DND-41 (cell line): ENCODE measurements at regions not wholly inside any gene's neighbourhood (a gene's known extent, or its start where the extent isn't known, plus 50 kb on each side); places are given as distances from the start of the nearest gene placed in this dataset.

Experiments
- ATAC-seq: fragments of 200-7000 bp; cut with Tn5 transposase; 3 replicates; pipeline ENCODE4 v1.9.1; 2021; ENCODE audit warnings: low read depth; ENCODE audit not compliant: insufficient read depth
- DNase-seq: peaks from one replicate; pipeline ENCODE4 v3.0.0-alpha.2; 2020
- H2AFZ ChIP-seq: 2 replicates; pipeline ENCODE4 v1.6.0; 2012; ENCODE audit warnings: low read depth, low read length
- H3K27ac ChIP-seq: 2 replicates; pipeline ENCODE4 v1.5.1; 2012; ENCODE audit warnings: low read length, inconsistent platforms
- H3K27me3 ChIP-seq: fragments of 200-600 bp; sonication (generic); 2 replicates; pipeline ENCODE4 v1.6.0; 2012; ENCODE audit warnings: low read length, mild to moderate bottlenecking, inconsistent platforms; ENCODE audit not compliant: insufficient read depth, poor library complexity
- H3K36me3 ChIP-seq: 2 replicates; pipeline ENCODE4 v1.5.1; 2012; ENCODE audit warnings: low read length, inconsistent platforms; ENCODE audit not compliant: insufficient read depth
- H3K4me1 ChIP-seq: 2 replicates; pipeline ENCODE4 v1.5.1; 2012; ENCODE audit warnings: mild to moderate bottlenecking, low read length; ENCODE audit not compliant: insufficient read depth
- H3K4me2 ChIP-seq: 2 replicates; pipeline ENCODE4 v1.6.0; 2012; ENCODE audit warnings: mild to moderate bottlenecking, moderate library complexity, low read length, inconsistent platforms; ENCODE audit not compliant: insufficient read depth
- H3K4me3 ChIP-seq, 2 experiments: fragments of 200-600 bp in 1 of 2; shearing (Covaris generic) in 1 of 2; 2 replicates each; pipeline ENCODE4 v1.5.1; 2012 to 2016; ENCODE audit warnings: inconsistent platforms in 2 of 2, low read length in 2 of 2, mild to moderate bottlenecking in 2 of 2, low read depth in 1 of 2, moderate library complexity in 1 of 2
- H3K79me2 ChIP-seq: 2 replicates; pipeline ENCODE4 v1.6.0; 2012; ENCODE audit warnings: low read length, inconsistent platforms; ENCODE audit not compliant: insufficient read depth
- H3K9ac ChIP-seq: 2 replicates; pipeline ENCODE4 v1.6.0; 2012; ENCODE audit warnings: low read depth, mild to moderate bottlenecking, inconsistent platforms, low read length, moderate library complexity
- H3K9me3 ChIP-seq: 2 replicates; pipeline ENCODE4 v1.5.1; 2012; ENCODE audit warnings: low read length, moderate library complexity, mild to moderate bottlenecking, inconsistent platforms; ENCODE audit not compliant: insufficient read depth, severe bottlenecking
- H4K20me1 ChIP-seq: 2 replicates; pipeline ENCODE4 v1.6.0; 2012; ENCODE audit warnings: low read length; ENCODE audit not compliant: insufficient read depth
- CTCF ChIP-seq: IDR thresholded peaks from 2 replicates; pipeline ENCODE4 v1.5.1; 2012; ENCODE audit warnings: borderline replicate concordance, low read length, moderate library complexity, mild to moderate bottlenecking; ENCODE audit not compliant: poor library complexity, severe bottlenecking; ENCODE audit errors: extremely low read depth
- EZH2 ChIP-seq: IDR thresholded peaks from 3 replicates; pipeline ENCODE4 v1.6.1; 2012; ENCODE audit warnings: borderline replicate concordance, low read depth, mild to moderate bottlenecking, moderate library complexity, low read length, inconsistent platforms; ENCODE audit not compliant: severe bottlenecking

GRCh38 chr12:89064151-89064550 is 288.1 kb downstream of the DUSP6 start:
- Histone ChIP-seq H3K9ac (no peak overlapping the region), H3K4me3 (no peak overlapping the region), H3K4me1 (peaks cover 10% of the 10 kb centered on the region; the same call in 1 of the 2 replicates), H3K36me3 (no peaks in the 10 kb centered on the region), H4K20me1 (no peaks in the 10 kb centered on the region), H3K27ac (no peak overlapping the region), H3K9me3 (no peaks in the 10 kb centered on the region), H3K4me2 (no peak overlapping the region), H3K79me2 (no peaks in the 10 kb centered on the region), H2AFZ (no peak overlapping the region), H3K27me3 (no peaks in the 10 kb centered on the region)
- DNase-seq (no peak), ATAC-seq (no peak; the same call in 2 of the 3 replicates)
- no peak for TF ChIP-seq EZH2
- TF ChIP-seq CTCF = no peak

GRCh38 chr12:89062996-89063395 is 289.3 kb downstream of the DUSP6 start:
- Histone ChIP-seq H3K9ac (no peak overlapping the region), H3K79me2 (no peaks in the 10 kb centered on the region), H3K4me1 (peaks cover 10% of the 10 kb centered on the region; the same call in 1 of the 2 replicates), H3K4me2 (no peak overlapping the region), H3K4me3 (no peak overlapping the region), H4K20me1 (no peaks in the 10 kb centered on the region), H3K36me3 (no peaks in the 10 kb centered on the region), H3K9me3 (no peaks in the 10 kb centered on the region), H3K27ac (no peak overlapping the region), H3K27me3 (no peaks in the 10 kb centered on the region), H2AFZ (no peak overlapping the region)
- no peak for DNase-seq
- TF ChIP-seq EZH2 (no peak), CTCF (no peak)
- ATAC-seq = no peak

DNA sequence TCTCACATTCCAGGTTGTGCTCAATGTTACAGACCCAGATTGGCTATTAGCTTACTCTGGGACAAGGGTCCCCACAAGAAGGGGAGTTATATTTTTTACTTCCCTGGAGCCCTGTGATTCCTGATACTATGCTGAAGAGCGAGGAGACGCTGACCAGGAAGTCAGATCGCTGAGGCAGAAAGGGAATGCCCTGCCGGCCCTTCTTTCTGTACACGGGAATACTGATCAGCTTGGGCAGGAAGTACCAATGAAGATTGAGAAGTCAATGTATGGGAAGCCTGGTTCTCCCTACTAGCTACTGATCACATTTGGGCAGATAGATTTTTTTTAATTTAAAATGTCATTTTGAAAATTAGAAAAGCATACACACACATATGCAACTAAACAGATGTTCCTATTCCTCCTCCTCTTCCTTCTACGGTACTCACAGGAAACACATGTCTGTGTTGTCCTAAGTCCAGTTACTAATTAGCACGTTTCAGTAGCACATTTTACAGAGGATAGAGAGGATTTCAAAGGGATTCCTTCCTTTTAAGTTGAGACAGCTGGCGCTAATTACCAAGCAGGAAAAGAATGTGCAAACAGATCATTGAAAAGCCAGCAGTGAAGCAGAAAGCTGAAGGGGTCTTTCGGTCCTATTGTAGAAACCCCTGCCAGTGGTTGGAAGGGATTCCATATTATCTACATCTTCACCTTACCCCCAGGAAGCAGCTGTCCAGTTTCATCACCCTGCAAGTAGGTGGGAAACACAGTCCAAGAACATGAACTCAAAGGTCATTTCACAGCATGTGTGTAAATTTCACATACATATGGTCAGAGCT is 292.4 kb downstream of the DUSP6 start:
- no peaks in the 10 kb centered on the region for H3K27me3 ChIP-seq
- no peak overlapping the region for H3K4me2 ChIP-seq
- H3K4me3 ChIP-seq = no peak overlapping the region
- no peaks in the 10 kb centered on the region for H3K9me3 ChIP-seq
- no peaks in the 10 kb centered on the region for H3K79me2 ChIP-seq
- no peak for TF ChIP-seq CTCF
- no peak for TF ChIP-seq EZH2
- peaks cover 16% of the 10 kb centered on the region for H3K4me1 ChIP-seq
- ATAC-seq = no peak; the same call in 2 of the 3 replicates
- H2AFZ ChIP-seq = no peak overlapping the region
- no peak overlapping the region for H3K9ac ChIP-seq
- no peaks in the 10 kb centered on the region for H3K36me3 ChIP-seq
- no peak overlapping the region for H3K27ac ChIP-seq
- H4K20me1 ChIP-seq = no peaks in the 10 kb centered on the region
- DNase-seq = no peak
